ENCODE measurements at regions not wholly inside any gene's neighbourhood (a gene's known extent, or its start where the extent isn't known, plus 50 kb on each side); places are given as distances from the start of the nearest gene placed in this dataset.

DNA sequence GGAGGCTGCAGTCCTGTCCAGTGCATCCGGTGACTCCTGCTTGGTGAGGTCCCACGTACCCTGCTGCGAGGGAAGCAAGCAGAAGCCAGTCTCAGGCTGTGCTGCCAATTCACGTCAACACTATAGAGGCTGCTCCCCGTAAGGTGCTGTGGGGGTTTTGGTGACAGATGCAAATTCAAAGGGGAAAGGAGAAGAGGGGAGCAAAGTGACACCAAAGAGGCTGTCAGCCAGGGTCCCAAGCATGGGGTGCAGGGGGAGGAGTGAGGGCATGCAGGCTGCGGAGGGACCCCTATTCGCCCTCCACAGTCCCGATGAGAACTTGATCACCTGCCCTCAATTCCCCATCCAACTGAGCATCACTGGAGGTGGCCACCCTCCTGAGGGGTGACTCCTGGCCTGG, 179.4 kb upstream of the HS6ST1 start:
- no peak overlapping the region for H3K27ac ChIP-seq
- peaks cover 10 to 17% (median 13%) of the 10 kb centered on the region in 3 donors for H3K4me1 ChIP-seq
- intact Hi-C loops (cut with DNase I) = no loop called here
- TF ChIP-seq, protein P1, sequence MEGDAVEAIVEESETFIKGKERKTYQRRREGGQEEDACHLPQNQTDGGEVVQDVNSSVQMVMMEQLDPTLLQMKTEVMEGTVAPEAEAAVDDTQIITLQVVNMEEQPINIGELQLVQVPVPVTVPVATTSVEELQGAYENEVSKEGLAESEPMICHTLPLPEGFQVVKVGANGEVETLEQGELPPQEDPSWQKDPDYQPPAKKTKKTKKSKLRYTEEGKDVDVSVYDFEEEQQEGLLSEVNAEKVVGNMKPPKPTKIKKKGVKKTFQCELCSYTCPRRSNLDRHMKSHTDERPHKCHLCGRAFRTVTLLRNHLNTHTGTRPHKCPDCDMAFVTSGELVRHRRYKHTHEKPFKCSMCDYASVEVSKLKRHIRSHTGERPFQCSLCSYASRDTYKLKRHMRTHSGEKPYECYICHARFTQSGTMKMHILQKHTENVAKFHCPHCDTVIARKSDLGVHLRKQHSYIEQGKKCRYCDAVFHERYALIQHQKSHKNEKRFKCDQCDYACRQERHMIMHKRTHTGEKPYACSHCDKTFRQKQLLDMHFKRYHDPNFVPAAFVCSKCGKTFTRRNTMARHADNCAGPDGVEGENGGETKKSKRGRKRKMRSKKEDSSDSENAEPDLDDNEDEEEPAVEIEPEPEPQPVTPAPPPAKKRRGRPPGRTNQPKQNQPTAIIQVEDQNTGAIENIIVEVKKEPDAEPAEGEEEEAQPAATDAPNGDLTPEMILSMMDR (IDR thresholded peaks at IDR 0.05) = no peak
- FAIRE-seq = no peak
- ATAC-seq = no peak
- H3K9me3 ChIP-seq = no peaks in the 10 kb centered on the region
- peak in 2 of 6 donors; percentile 3 to 9 for DNase-seq
- no peaks in the 10 kb centered on the region for H3K36me3 ChIP-seq
- H3K4me3 ChIP-seq = no peak overlapping the region
- H3K27me3 ChIP-seq = no peaks in the 10 kb centered on the region
- WGBS, 2 donors = 94 to 96% methylated on average over 8 of the region's 8 CpGs

DNA sequence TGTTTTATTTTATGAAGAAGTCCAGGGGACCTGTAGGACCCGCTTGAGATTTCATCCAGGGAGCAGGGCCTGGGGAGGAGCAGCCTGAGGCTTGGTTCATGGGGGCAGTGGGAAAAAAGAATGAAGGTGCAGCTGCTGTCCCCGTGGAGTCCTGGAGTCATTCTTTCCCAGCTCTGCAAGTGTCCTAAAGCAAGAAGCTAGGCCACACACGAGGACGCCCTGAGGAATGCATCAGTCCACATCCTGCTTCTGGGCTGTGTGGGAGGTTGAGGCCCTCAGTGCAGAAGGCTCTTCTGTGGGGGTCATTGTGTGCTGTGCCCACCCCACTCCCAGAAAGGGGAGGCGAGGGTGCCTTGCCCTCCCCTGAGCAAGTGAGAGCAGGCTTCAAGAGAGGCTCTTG, 179.9 kb upstream of the HS6ST1 start:
- Histone ChIP-seq H3K27me3 (no peaks in the 10 kb centered on the region), H3K4me3 (no peak overlapping the region), H3K27ac (no peak overlapping the region), H3K4me1 (peaks cover 10 to 17% (median 13%) of the 10 kb centered on the region in 3 donors), H3K9me3 (no peaks in the 10 kb centered on the region), H3K36me3 (no peaks in the 10 kb centered on the region)
- peak in 1 of 4 donors; percentile 2 for ATAC-seq
- WGBS, 2 donors = 53 to 62% methylated on average over 5 of the region's 5 CpGs
- no peak for FAIRE-seq
- TF ChIP-seq, protein P1 (IDR thresholded peaks at IDR 0.05) = no peak
- peak in 3 of 6 donors; percentile 4 to 53 (median 47) for DNase-seq
- intact Hi-C loops (cut with DNase I) = no loop called here

DNA sequence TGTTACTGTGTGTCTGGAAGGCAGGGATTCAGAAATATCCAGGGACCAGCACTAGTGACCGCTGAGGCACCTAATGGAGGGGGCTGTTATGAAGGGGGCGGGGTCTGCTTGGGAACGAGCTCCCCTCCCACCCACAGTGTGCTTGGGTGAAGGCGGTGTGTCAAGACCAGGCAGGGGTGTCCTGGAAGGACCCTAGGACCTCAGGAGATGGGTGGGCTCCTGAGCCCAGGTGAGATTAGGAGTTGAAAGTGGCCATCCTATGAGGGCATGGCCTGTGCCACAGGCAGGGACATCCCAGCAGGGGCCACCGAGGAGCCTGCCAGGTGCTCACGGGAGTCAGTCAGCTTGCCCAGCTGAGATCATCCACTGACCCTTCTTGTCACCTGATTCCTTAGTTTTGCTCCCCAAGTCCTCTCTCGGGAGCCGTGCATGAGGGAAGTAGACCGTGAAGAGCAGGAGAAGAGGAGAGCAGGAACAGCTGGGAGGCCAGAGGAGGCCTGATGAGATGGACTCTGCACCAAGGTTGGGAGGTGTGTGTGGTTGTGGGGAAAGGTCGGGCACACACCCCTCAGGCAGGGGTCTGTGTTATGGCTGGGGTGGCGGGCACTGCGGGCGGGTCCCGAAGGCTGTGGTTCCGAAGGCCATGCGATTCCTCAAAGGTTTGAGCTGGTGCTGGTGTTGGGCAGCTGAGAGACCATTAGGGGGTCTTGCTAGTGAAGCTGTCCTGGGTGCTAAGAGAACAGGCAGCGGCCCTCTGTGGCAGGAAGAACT, 180.9 kb upstream of the HS6ST1 start:
- FAIRE-seq (no peak), DNase-seq (peak in 3 of 6 donors; percentile 5 to 46 (median 12)), ATAC-seq (no peak)
- H3K4me1 ChIP-seq = peaks cover 6 to 11% (median 9%) of the 10 kb centered on the region in 3 donors
- intact Hi-C loops (cut with DNase I) = no loop called here
- WGBS, 2 donors = 93 to 95% methylated on average over 17 of the region's 17 CpGs
- H3K4me3 ChIP-seq = no peak overlapping the region
- H3K9me3 ChIP-seq = no peaks in the 10 kb centered on the region
- H3K27me3 ChIP-seq = no peaks in the 10 kb centered on the region
- no peak overlapping the region for H3K27ac ChIP-seq
- no peaks in the 10 kb centered on the region for H3K36me3 ChIP-seq
- TF ChIP-seq, protein P1 (IDR thresholded peaks at IDR 0.05) = no peak

DNA sequence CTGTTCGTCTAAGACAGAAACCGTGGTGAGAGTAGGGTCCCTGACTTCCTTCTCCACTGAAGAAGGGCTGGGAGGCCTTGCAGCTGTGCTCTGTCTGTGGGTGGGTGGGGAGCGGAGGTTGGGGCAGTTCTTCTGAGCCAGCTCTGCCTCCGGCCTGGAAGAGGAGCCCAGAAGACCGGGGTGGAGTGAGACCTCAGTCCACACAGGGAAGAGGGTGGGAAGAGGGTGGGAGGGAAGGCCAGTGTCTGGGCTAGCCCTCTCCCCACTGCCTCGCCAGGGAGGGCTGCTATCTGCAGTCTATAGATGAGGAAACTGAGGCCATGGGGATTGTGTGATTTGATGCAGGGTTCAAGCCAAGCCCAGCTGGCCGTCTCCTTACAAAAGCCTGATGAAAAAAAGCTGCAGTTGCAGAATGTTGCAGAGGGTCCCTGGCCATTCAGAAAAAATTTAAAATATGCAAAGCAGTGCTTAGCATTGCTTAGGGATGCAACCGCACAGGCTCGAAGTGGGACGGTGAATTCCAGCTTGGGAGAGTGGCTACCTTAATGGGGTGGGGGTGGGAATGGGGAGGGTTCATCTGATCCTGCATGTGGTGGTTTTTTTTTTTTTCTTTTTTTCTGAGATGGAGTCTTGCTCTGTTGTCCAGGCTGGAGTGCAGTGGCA, 181.6 kb upstream of the HS6ST1 start:
- FAIRE-seq (no peak), ATAC-seq (no peak), DNase-seq (peak in 1 of 6 donors; percentile 4)
- Histone ChIP-seq H3K27ac (no peak overlapping the region), H3K4me1 (peaks cover under 1 to 4% (median 2%) of the 10 kb centered on the region in 3 donors), H3K36me3 (no peaks in the 10 kb centered on the region), H3K9me3 (no peaks in the 10 kb centered on the region), H3K27me3 (no peaks in the 10 kb centered on the region), H3K4me3 (no peak overlapping the region)
- intact Hi-C loops (cut with DNase I) = no loop called here
- 90 to 95% methylated on average over 10 of the region's 10 CpGs for WGBS, 2 donors
- TF ChIP-seq, protein P1 (IDR thresholded peaks at IDR 0.05) = no peak

All from pancreas (tissue), 10 donors.